Effector CD8-positive, alpha-beta T cell (primary cell): ENCODE measurements at regions not wholly inside any gene's neighbourhood (a gene's known extent, or its start where the extent isn't known, plus 50 kb on each side); places are given as distances from the start of the nearest gene placed in this dataset.
"Not testable (repeated sequence)": the region's sequence is repeated elsewhere in the genome, so short reads cannot be mapped to it uniquely, and the experiment has no call there.

Experiments
- DNase-seq: peaks from one replicate; lab custom pipeline; 2025; lab: John Stamatoyannopoulos, UW

DNA sequence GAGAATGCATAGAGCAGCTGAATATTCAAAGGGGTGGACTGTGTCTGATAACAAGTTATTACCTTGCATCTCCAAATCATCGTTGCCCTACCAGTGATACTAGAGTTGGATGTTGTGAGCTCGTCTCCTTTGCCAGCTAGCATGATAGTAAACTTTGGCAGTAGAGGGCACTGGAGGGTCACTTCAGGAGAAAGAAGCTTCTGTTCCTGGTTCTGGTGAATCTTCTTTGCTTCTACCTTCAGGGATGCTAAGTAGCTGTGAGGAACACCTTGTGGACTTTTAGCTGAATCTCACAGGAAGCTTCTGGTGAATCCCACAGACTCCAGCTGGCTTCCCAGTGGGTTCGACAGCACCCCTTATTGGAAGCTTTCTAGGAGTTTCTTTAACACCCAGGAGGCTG lies 626.6 kb upstream of the SGCD start:
- no peak for DNase-seq

DNA sequence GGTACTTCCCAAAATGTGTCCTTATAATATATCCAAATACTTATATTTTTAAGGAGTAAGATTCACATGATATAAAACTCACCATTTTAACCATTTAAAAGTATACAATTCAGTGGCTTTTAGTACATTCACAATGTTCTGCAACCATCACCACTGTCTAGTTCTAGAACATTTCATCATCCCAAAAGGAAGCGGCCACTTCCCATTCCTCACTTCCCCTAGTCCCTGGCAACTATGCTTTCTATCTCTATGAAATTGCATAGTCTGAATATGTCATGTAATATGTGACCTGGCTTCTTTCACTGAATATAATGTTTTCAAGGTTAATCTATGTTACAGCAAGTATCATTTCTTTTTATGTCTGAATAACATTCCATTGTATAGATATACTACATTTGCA lies 615.1 kb upstream of the SGCD start:
- DNase-seq = no peak

DNA sequence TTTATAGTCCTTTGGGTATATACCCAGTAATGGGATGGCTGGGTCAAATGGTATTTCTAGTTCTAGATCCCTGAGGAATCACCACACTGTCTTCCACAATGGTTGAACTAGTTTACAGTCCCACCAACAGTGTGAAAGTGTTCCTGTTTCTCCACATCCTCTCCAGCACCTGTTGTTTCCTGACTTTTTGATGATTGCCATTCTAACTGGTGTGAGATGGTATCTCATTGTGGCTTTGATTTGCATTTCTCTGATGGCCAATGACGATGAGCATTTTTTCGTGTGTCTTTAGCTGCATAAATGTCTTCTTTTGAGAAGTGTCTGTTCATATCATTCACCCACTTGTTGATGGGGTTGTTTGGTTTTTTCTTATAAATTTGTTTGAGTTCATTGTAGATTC lies 612.5 kb upstream of the SGCD start:
- DNase-seq = not testable (repeated sequence)

DNA sequence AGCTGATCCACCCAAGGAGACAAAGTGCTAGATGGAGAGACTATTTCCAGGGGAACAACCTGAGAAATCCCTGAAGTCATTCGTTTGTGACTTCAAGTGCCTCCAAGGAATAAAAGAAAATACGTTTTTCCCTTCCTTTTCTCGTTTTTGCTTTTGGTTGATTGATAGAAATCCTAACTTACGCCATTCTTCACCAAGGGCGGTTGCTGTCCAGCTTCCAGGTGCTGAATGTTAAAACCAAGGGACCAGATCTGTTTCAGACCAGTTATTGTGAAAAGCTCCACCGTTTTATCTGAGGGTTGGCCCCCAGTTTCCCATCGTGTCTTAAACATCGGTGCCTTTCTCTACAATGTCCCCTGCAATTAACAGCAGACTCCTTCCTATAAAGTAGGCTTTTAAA lies 600.7 kb upstream of the SGCD start:
- no peak for DNase-seq

DNA sequence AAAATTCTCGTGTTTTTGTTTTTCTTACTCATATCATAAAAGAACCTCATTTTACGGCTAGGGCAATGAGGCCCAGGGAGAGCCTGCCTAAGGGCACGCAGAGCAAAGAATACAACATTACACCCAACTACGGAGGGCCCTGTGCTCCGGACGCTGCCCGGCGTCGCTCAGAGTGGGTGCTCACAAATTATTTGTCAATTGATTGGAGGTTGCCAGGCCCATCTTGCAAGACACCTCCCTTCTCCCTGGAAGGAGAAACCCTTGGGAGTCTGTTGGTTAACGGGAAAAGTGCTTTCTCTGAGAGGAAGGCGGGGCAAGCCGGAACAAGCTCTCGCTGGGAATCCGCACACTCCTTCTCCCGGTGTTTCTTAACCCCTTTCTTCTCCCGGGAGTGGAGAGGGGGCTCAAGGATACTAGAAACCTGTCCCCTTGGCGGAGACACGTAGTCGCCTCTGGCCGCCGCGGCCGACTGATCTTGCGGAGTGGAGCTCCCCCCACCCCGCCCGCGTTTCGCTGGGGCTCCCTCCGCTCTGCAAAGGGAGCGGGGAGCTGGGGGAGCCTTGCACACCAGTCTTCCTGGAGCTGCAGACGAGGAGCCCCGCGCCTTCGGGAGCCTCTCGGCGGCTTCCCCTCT lies 599.3 kb upstream of the SGCD start:
- DNase-seq = no peak

DNA sequence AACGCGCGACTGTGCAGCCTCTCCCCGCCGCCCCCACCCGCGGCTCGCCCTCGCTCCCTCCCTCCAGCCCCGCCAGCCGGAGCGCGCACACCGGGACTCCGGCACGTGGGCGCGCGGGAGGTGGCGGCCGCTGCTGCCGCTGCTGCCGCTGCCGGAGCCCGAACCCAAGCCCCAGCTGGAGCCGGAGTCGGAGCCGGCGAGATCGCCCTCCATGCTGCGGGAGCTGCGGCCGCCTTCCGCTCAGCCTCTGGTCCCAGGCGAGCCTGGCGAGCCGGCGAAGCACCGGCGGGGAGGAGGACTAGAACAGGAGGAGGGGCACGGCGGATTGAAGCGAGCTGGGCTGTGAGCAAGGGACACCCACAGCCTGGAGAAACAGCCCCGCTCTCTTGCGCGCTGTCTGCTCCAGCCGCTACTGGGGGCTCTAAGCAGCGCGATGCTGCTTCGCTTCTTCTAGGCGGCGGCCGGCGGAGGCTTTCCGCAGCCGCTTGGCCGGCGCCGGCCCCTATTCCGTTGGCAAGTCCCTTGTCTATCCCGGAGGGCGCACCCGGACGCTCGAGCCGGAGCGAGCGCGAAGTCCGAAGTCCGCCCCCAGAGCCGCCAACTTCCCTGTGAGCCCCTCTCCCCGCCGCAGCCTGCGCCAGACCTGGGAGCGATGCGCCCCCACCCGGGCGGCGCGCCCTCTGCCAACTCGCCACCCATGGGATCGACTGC lies 598.7 kb upstream of the SGCD start:
- DNase-seq = no peak

DNA sequence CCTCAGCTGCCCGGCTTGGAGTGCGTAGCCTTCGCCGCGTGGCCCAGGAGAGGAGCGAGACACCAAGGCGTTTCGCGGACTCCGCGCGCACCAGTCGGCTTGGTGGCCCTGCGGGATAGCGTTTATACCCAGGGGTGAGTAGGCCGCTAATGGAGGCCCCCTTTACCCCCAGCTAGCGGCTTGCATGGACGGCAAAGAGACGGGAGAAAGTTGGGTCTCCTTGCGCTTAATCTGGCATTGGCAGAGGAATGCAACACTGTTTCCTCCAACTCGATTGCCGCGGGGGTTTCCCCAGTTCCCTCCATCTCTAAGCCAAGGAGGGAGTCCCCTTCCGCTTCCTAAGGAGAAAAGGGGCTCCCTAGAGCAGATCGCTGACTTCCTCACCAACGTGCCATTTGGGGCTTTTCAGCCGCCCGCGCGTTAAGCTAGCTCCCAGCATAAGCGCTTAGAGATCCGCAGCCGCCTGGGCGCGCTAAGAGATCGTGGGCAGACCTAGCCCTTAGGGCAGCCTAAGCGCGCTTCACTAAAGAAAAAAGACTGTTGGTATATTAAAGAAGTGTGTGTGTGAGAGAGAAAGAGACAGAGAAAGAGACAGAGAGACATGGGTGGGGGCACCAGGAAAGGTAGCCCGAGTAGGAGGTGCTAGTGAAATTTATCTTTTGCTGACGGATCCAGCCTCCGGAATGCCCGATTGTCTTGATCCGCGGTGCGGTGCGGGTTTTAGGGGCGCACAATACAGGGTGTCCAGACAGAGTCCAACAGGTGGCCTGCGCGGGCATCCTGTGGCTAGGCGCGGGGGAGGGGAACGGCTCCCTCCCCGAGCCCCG lies 597.9 kb upstream of the SGCD start:
- DNase-seq = no peak

DNA sequence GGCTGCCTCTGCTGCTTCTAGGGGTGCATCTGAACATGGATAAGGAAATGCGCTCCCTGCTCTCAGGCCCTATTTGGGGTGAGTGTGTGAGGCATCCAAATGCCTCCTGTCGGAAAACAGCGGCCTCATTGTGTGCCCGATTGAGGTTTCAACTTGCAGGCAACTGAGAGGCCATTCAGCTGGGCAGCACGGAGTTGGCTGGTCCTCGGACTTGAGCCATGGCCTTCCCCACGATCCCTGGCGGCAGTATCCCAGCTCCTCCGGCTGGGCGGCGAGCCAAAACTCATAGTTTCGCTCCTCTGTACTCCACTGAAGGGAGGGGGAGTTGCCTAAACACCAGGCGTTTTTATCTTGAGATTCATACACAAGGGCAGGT lies 597.3 kb upstream of the SGCD start:
- DNase-seq = no peak

DNA sequence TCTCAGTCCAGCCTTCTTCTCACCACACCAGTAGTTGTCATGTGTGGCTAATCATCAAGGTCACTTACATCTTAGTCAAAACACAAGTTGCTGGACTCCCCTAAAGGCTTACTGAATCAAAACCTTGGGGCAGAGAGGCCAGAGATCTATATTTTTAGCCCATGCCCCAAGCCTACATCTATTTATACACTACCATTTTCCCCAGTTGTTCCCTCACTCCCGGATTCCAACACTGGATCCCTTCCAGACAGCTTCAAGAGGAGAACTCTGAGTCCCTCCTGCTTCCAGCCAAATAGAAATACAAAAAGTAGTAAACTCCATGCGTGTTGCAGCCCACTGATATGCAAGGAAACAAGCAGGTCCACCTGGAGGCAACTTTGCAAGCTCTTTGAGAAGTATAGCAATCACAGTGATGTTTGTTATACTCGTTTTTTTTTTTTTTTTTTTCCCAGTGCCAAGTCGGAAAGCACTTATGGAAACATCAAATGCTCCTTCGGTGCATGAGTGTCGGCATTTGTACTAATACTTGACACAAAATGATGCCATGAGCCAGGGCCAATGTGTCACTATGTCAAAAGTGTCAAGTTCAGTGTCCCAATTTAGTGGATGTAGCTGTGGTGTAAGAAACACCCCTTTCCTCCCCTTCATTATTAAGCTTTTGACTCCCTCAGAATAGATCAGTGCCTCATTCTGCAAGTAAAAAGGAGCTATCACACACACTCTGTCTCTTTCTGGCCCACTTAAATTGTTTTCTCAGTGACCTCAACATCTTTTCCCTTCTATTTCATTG lies 594.2 kb upstream of the SGCD start:
- no peak for DNase-seq

DNA sequence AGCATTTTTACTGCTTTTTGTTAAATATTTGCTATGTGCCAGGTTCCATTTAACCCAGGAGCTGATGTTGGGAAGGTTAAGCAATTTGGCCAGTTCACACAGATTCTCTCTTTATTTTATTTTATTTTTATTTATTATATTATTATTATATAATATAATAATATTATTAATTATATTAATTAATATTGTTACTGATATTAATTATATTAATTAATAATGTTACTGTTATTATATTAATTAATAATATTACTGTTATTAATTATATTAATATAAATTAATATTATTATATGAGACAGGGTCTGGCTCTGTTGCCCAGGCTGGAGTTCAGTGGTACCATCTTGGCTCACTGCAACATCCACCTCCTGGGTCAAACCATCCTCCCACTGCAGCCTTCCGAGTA lies 593.0 kb upstream of the SGCD start:
- no peak for DNase-seq

DNA sequence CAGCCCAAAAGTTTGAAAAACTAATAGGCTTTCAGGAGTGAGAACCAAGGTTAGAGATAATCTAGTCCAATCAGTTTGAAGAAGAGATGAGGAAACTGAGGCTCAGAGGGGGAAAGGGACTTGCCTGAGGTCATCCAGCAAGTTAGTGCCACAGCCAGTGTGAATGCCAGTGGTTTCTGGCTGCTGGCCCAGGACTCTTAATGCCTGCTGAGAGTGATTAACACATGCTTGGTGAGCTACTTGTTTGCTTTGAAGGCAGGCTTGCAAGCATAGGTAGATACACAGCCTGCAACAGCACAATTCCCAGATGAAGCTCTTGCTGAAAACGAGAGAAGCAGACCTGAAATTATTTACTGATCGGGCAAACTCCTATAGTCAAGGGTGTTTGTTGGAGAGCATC lies 591.6 kb upstream of the SGCD start:
- DNase-seq = no peak

DNA sequence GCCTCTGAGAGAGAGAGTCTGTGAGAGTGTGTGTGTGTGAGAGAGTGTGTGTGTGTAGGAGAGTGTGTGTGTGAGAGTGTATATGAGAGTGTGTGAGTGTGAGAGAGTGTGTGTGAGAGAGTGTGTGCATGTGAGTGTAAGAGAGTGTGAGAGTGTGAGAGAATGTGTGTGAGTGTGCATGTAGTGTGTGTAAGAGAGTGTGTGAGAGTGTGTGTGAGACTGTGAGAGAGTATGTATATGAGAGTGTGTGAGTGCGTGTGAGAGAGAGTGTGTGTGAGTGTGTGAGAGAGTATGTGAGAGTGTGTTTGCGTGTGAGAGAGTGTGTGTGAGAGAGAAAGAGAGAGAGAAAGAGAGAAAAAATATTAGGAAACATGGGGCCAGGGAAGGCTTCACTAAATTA lies 588.3 kb upstream of the SGCD start:
- DNase-seq = no peak

DNA sequence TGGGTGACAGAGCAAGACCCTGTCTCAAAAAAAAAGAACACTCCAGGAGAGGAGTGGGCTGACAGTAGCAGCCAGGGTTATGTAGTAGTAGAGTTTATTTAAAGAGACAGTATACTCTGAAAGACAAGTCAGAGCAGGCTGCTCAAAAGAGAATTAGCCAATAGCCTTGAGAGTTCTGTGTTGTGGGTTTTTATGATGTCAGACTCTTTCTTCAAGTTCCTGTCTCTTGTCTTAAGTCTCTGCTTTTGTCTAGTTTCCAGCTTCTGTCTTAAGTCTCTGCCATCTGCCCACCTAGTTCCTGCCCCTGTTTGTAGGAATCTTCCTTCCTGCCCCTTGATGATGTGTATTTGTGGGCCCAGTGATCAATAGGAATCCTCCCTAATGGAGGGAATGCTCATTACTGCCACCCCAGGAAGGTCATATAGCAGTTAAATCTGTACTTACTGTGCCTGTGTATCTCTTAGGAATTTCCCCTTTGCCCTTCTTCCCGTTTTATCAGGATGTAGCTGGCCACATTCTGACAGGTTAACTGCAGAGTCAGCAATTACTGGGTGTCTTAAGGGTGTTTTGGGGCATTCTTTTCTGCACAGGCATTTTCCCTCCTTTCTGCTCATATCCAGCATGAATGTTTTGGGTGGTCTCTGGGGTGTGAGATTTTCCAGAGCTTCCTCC lies 580.5 kb upstream of the SGCD start:
- DNase-seq = no peak

DNA sequence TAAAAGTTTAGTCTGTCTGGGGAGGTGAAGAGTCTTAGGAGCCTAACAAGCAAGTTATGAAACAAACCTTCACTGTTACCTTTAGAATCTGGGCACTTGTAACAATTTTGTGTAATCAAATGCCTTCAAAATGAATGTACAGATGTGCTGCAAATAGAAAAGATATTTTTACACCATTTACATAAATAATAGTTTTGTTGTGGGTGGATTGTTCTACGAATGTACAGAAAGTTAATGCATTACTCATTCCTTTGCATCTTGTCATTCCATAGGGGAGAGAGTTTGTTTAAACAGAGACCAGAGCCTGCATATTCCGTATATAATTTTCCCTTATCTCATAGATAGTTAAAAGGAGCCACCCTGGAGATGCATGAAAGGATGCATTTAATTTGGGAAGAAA lies 576.9 kb upstream of the SGCD start:
- no peak for DNase-seq

DNA sequence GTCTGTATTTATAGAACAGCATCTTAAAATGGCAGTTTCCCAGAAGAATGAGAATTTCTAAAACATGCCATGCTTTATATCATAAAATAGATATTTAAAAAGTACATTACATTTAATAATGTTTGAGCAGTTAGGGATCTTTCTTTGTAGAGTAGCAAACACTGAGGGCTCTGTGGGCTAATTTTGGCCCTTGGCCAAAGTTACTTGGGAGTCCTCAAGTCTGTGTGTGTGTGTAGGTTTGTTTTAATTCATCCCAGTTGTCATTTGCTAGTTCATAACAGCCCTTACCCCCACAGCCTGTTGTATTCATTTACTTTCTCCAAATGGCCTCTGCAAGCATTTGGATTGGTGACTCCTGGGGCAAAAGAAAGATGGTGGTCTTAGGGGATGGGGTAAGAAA lies 576.4 kb upstream of the SGCD start:
- no peak for DNase-seq

DNA sequence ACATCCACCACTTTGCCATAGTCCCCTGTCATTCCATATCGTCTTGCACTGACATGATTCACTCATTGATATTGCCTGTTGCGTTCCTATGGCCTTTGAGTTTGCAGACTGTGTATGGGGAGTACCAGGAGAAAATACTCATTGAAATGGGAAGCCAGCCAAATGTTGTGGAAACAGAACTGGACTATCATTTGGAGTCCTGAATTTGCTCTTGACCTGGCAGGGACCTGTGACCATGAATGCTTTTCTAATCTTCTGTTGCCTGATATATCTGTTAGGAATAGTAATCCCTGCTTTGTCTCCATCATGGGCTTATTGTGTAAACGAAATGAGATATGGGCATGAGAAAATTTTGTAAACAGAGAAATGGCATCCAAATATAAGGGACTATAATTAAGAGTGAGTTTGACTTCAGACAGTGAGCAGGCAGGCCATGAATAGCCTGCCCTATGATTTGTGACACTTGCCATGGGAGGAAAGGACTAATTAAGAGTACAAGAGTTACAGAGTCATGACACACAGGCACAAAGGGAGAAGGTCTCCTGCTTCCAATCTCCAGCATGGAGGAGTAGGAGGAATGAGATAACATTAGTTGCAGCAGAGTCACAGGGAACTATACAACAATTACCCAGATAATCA lies 572.9 kb upstream of the SGCD start:
- no peak for DNase-seq

DNA sequence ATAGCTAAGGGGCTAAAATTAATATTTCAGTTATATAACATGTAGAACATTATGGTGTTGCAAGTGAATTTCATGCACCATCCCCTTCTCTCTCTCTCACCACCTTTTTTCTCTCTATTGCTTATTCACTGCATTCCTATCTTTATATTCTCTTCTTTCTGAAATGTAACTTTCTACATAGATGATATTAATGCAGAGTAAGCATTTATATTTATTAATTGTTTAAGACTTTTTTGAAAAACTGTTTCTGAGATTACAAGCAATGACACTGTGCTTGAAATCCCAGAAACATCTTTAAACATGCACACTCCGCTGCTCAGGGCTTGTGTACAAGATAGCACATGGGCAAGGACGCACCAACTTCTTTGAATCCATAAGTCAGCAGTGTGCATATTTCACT lies 567.7 kb upstream of the SGCD start:
- no peak for DNase-seq

DNA sequence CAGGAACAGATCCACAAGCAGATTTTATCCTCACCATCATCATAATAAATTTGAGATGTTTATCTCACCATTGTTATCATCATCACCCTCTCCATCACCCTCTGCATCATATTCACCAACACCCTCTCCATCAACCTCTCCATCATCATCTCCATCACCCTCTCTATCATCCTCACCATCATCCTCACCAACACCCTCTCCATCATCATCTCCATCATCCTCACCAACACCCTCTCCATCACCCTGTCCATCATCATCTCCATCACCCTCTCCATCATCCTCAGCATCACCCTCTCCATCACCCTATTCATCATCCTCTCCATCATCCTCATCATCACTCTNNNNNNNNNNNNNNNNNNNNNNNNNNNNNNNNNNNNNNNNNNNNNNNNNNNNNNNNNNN lies 567.0 kb upstream of the SGCD start:
- no peak for DNase-seq

DNA sequence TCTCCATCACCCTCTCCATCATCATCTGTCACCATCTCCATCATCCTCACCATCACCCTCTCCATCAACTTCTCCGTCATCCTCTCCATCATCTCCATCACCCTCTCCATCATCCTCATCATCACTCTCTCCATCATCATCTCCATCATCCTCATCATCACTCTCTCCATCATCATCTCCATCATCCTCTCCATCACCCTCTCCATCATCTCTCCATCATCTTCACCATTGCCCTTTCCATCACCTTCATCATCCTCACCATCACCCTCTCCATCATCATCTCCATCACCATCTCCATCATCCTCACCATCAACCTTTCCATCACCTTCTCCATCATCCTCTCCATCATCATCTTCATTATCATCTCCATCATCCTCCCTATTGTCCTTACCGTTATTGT lies 565.5 kb upstream of the SGCD start:
- no peak for DNase-seq

DNA sequence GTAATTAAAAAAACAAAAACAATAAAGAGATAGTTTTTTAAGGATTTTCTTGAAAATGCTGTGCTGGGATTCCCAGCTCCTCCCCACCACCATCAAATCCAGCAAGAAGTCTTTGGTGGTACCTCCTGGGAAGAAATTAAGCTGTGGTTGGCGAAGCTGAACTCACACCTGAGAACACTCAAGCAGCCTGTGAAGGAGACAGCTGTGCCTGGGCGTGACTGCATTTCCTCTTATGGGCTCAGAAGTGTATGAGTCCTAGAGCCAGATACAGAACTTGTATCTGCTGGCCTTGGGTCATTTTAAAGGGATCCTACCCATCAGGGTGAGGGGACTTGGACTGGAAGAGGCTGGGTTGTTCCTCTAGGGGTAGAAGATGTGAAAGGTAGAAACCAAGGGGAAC lies 561.2 kb upstream of the SGCD start:
- DNase-seq = no peak

DNA sequence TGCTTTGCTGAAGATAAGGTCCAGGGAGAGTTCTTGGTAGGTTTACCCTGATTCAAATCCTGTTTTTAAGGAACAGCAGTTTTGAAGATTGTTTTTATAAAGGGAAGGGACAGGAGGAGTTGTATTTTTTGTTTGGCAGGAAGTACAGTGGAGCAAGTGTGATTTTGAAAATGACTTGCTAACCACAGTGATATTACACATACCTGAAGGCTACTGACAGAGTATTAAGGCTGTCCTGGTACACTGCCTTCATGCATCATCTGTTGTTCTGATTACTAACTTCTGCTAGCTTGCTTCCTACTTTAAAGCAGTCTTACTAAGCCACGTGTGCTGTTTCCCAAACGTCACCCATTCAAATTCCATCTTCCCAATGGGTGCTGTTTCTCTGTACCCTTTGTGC lies 559.5 kb upstream of the SGCD start:
- DNase-seq = no peak
